ENCODE measurements at regions not wholly inside any gene's neighbourhood (a gene's known extent, or its start where the extent isn't known, plus 50 kb on each side); places are given as distances from the start of the nearest gene placed in this dataset.

- no peak overlapping the region for H3K4me3 ChIP-seq (replicated peaks in 1 of 2; ENCODE audit: low read depth in 2 of 2, low read length in 2 of 2)
- TF ChIP-seq, protein P1, sequence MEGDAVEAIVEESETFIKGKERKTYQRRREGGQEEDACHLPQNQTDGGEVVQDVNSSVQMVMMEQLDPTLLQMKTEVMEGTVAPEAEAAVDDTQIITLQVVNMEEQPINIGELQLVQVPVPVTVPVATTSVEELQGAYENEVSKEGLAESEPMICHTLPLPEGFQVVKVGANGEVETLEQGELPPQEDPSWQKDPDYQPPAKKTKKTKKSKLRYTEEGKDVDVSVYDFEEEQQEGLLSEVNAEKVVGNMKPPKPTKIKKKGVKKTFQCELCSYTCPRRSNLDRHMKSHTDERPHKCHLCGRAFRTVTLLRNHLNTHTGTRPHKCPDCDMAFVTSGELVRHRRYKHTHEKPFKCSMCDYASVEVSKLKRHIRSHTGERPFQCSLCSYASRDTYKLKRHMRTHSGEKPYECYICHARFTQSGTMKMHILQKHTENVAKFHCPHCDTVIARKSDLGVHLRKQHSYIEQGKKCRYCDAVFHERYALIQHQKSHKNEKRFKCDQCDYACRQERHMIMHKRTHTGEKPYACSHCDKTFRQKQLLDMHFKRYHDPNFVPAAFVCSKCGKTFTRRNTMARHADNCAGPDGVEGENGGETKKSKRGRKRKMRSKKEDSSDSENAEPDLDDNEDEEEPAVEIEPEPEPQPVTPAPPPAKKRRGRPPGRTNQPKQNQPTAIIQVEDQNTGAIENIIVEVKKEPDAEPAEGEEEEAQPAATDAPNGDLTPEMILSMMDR (IDR thresholded peaks at IDR 0.05; ENCODE audit: low read depth, low read length): no peak
- DNase-seq (ENCODE audit: low read depth in 2 of 2): no peak
These were observed 85.5 kb downstream of the RMI2 start for GRCh38 chr16:11430601-11431317.

DNA sequence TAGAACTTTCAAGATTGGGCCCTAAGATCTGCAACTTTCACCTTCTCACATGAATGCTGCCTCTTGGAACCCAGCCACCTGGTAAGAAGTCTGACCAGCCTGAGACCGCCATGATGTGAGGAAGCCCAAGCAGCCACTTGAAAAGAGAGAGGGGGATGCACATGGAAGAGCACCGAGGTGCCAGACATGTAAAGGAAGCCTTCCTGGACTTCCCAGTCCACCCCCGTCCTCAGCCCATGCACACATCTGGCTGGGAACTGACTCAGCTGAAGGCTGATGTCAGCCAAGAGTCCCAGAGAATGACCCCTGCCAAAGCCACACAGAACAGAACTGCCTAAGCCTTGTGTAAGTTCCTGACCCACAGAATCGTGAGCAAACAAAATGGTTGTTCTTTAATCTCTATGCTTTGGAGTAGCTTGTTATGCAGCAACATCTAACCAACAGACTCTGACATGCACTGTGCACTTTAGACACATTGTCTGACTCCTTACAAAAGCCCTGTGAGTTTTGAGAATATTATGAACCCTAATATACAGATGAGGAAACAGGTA lies 86.7 kb downstream of the RMI2 start:
- H3K4me3 ChIP-seq (replicated peaks in 1 of 2; ENCODE audit: low read depth in 2 of 2, low read length in 2 of 2): no peak overlapping the region
- peak; percentile 9 to 34 for DNase-seq (ENCODE audit: low read depth in 2 of 2)
- TF ChIP-seq, protein P1 (IDR thresholded peaks at IDR 0.05; ENCODE audit: low read depth, low read length): no peak

DNA sequence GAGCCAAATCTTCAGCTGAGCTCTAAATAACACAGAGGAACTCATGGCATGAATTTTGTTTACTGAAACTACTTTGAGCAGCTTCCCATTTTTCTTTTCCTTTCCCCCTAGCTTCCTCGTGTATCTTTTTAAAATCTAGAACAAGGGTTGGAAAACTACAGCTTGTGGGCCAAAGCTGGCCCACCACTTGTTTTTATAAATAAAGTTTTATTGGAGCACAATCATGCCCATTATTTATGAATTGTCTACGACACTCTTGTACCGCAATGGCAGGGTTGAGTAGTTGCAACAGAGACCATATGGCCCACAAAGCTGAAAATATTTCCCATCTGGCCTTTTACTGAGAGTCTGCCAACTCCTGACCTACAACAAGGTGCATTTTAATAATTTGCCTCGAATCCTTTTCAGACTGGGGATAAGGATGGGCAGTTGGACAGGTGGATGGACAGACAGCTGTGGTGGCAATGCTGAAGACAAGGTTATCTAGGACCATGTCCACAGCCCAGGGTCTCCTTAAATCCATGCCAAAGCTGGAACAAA lies 87.7 kb downstream of the RMI2 start:
- no peak for DNase-seq (ENCODE audit: low read depth in 2 of 2)

GRCh38 chr16:11435576-11435975 lies 90.3 kb downstream of the RMI2 start:
- H3K4me3 ChIP-seq (replicated peaks in 1 of 2; ENCODE audit: low read depth in 2 of 2, low read length in 2 of 2): no peak overlapping the region
- TF ChIP-seq, protein P1 (IDR thresholded peaks at IDR 0.05; ENCODE audit: low read depth, low read length): no peak

More for the DNA sequence above, 87.7 kb downstream of the RMI2 start:
- no peak overlapping the region for H3K4me3 ChIP-seq (replicated peaks in 1 of 2; ENCODE audit: low read depth in 2 of 2, low read length in 2 of 2)
- TF ChIP-seq, protein P1 (IDR thresholded peaks at IDR 0.05; ENCODE audit: low read depth, low read length): no peak

DNA sequence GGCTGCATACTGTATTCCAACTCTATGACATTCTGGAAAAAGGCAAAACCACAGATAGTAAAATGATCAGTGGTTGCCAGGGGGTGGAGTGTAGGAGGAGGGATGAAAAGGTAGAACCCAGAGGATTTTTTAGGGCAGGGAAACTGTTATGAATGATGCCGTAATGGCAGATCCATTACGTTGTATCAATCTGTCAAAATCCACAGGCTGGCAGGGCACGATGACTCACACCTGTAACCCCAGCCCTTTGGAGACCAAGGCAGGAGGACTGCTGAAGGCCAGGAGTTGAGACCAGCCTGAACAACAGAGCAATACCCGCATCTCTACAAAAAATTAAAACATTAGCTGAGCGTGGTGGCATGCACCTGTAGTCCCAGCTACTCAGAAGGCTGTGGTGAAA lies 91.8 kb downstream of the RMI2 start:
- DNase-seq (ENCODE audit: low read depth in 2 of 2): no peak
- no peak overlapping the region for H3K4me3 ChIP-seq (replicated peaks in 1 of 2; ENCODE audit: low read depth in 2 of 2, low read length in 2 of 2)
- TF ChIP-seq, protein P1 (IDR thresholded peaks at IDR 0.05; ENCODE audit: low read depth, low read length): no peak

More at GRCh38 chr16:11435576-11435975, 90.3 kb downstream of the RMI2 start:
- DNase-seq (ENCODE audit: low read depth in 2 of 2): no peak

DNA sequence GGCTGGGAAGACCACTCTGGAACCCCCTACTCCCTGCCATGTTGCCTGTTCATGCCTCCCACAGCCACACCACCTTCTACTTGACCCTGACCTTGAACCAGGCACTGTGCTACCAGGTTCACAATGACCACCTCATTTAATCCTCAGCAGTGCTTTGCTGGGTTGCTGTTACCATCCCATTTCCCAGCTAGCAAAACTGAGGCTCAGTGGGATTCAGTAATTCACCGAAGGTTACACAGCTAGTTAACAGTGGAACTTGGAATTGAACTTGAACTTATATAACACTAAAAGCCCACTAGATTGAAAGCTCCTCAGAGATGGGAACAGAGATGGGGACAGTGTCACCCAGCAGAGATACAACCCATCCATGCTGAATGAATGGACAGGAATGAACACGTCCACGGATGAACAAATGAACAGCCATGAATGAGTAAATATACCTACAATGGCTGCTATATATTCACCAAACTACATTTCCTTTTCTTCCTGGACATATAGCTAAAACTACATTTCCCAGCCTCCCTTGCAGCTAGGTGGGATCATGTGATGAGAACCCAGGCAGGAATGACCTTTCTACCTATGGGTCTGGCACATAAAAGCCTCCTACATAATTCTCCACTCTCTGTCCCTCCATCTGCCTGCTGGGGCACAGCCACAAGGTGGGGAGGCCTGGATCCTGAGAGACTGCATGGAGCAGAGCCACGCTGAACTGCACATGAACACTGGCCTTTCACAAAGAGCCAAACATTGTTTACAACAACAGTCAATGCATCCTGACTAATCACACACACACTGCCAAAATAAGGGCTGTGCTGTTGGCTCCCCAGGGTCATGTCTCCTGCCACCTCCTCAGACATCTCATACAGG lies 94.8 kb downstream of the RMI2 start:
- DNase-seq (ENCODE audit: low read depth in 2 of 2): no peak
- no peak overlapping the region for H3K4me3 ChIP-seq (replicated peaks in 1 of 2; ENCODE audit: low read depth in 2 of 2, low read length in 2 of 2)
- TF ChIP-seq, protein P1 (IDR thresholded peaks at IDR 0.05; ENCODE audit: low read depth, low read length): no peak

Measured in cardiac fibroblast (primary cell).